ENCODE measurements at regions not wholly inside any gene's neighbourhood (a gene's known extent, or its start where the extent isn't known, plus 50 kb on each side); places are given as distances from the start of the nearest gene placed in this dataset.
"Not testable (repeated sequence)": the region's sequence is repeated elsewhere in the genome, so short reads cannot be mapped to it uniquely, and the experiment has no call there.

DNA sequence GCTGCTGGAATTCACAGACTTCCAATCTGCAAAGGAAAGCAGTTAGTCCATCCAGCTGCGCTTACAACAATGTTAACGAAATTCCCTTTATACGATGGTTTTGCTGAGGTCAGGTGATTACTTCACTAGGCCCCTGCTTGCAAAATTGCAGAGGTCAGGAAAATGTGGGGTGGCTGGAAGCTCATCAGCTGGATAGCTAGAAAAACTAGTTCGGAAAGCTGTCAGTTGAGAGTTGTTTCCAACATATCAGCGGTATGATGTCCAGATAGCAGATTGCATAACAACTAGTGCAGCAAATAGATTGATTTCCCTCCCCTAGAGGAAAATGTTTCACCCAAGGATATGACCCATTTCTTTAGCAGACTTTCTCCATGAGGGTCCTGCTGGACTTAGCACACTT lies 2021.1 kb upstream of the CELF4 start:
- ATAC-seq (no peak), DNase-seq (ENCODE audit: low spot score) (no peak)
- intact Hi-C loops (cut with DNase I): no loop called here

- ATAC-seq (no peak), DNase-seq (ENCODE audit: low spot score) (no peak)
- intact Hi-C loops (cut with DNase I): no loop called here
Measured at GRCh38 chr18:39574897-39575296, 2009.3 kb upstream of the CELF4 start.

DNA sequence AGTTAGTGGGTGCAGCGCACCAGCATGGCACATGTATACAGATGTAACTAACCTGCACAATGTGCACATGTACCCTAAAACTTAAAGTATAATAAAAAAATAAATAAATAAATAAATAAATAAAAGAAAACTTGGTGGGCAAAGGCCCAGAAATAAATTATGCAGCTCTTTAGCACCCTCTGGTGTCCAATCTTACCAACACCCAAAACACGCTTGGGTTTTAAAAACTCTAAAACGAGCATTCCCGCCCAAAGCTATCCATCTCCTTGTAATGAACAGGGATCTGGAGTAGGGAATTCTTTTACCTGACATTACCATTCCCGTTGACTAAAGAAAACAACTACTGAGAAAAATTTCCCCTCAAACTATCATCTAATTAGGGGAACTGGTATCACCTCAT lies 2005.9 kb upstream of the CELF4 start:
- ATAC-seq: no peak
- DNase-seq (ENCODE audit: low spot score): no peak
- intact Hi-C loops (cut with DNase I): no loop called here

- ATAC-seq; intact Hi-C loops (cut with DNase I); DNase-seq (ENCODE audit: low spot score): not testable (repeated sequence)
Measured at GRCh38 chr18:39565551-39566230, 2000.1 kb upstream of the CELF4 start.

GRCh38 chr18:39564716-39565115 lies 1999.1 kb upstream of the CELF4 start:
- DNase-seq (ENCODE audit: low spot score) (no peak), ATAC-seq (no peak)
- intact Hi-C loops (cut with DNase I): no loop called here

DNA sequence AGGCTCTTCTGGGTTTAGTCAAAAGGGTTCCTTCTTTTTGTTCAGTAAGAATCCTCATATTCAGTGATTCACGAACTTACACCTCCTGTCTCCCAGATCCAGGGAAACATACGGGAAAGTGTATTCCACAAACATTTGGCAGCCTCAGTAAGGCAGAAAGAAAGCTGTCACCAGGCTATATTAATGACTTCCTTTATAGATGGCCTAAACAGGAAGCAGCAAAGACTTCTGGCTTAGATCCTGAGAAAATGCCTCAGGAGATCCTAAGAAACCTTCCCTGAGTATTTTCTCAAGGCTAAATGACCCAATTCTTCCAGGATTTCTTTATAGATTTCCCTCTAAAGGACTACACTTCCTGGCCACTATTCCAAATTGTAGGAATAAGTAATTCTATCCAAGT lies 1995.5 kb upstream of the CELF4 start:
- no peak for DNase-seq (ENCODE audit: low spot score)
- intact Hi-C loops (cut with DNase I): no loop called here
- no peak for ATAC-seq

GRCh38 chr18:39558658-39559057 lies 1993.1 kb upstream of the CELF4 start:
- no peak for ATAC-seq
- DNase-seq (ENCODE audit: low spot score): no peak
- intact Hi-C loops (cut with DNase I): no loop called here

- DNase-seq (ENCODE audit: low spot score) (no peak), ATAC-seq (no peak)
- intact Hi-C loops (cut with DNase I): no loop called here
Measured at GRCh38 chr18:39555496-39555895, 1989.9 kb upstream of the CELF4 start.

GRCh38 chr18:39550701-39551100 lies 1985.1 kb upstream of the CELF4 start:
- no peak for DNase-seq (ENCODE audit: low spot score)
- intact Hi-C loops (cut with DNase I): no loop called here
- no peak for ATAC-seq

DNA sequence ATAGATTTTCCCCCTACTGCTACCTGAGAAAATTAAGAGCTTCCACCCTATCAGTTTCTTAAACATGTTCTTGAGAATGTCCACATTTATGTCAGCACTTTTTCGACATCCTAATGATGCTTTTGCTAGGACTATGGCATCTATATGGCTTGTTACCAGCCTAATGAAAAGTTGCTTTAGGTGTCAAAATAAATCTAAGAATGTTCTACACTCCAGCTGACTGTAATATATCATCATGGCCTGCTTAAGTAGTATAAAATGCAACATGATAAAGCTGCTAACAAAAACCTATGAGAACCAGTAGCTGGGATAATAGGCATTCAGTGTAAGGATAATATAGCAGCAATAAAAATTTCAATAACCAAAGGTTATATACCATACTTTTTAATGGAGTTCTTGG lies 1983.5 kb upstream of the CELF4 start:
- DNase-seq (ENCODE audit: low spot score): no peak
- intact Hi-C loops (cut with DNase I): no loop called here
- no peak for ATAC-seq

GRCh38 chr18:39531659-39532058 lies 1966.1 kb upstream of the CELF4 start:
- ATAC-seq: no peak
- intact Hi-C loops (cut with DNase I): no loop called here
- DNase-seq (ENCODE audit: low spot score): no peak

GRCh38 chr18:39529358-39529757 lies 1963.8 kb upstream of the CELF4 start:
- intact Hi-C loops (cut with DNase I): no loop called here
- no peak for DNase-seq (ENCODE audit: low spot score)
- ATAC-seq: no peak

DNA sequence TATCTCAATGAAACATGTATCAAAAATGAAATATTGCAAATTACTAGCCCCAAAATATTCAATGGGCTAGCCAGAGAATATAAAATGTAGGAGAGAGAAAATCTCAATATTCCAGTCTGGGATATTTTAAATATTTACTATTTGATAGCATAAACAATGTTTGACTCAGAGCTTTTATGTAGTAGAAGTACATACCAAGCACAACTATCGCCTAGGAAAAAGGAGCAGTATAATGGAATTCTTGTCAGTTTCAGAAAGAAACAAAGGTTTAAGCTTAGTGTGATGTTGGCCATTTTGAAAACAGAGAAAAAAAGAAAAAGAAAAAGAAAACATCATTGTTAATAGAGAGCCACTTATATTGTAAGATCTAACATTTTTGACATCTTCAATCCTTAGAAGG lies 1961.9 kb upstream of the CELF4 start:
- intact Hi-C loops (cut with DNase I): no loop called here
- no peak for DNase-seq (ENCODE audit: low spot score)
- ATAC-seq: no peak

DNA sequence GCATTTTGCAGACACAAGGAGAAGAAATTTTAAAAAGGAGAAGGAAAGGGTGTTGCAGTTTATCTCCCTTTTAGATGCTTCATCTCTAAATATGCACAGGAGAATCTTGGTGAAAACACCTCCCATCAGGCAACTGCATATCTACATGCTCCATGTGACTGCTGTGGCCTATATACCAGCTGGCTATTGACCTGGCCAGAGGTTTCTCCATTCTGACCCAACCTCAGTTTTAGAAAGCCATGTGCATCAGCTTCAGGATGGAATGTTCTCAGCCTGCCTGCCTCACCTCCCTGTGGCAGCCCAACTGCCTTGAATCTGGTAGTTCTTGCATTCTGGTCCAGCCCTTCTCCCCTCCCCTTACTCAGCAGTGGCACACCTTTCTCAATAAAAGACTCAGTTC lies 1958.8 kb upstream of the CELF4 start:
- ATAC-seq (no peak), DNase-seq (ENCODE audit: low spot score) (no peak)
- intact Hi-C loops (cut with DNase I): no loop called here

- no peak for DNase-seq (ENCODE audit: low spot score)
- intact Hi-C loops (cut with DNase I): no loop called here
- no peak for ATAC-seq
Measured at GRCh38 chr18:39523281-39523680, 1957.7 kb upstream of the CELF4 start.

- DNase-seq (ENCODE audit: low spot score) (no peak), ATAC-seq (no peak)
- intact Hi-C loops (cut with DNase I): no loop called here
Measured at GRCh38 chr18:39521164-39521563, 1955.6 kb upstream of the CELF4 start.

DNA sequence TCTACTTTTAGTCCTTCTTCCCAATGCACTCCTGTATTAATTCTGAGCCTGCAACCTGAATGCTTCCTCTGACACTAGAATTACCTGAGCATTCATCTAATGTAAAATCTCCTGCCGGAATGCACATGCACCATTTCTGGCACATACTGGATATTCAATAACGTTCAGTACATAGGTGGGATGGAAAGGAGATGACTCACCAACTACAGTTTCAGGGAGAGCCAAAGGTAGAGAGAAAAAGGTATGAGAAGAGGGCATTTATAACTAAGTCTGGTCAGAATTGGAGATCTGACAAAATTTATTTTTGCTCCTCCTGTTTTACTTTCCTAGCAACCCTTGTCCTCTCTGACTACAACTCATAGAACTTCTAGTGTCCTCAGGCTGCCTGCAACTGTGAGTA lies 1954.1 kb upstream of the CELF4 start:
- ATAC-seq (no peak), DNase-seq (ENCODE audit: low spot score) (no peak)
- intact Hi-C loops (cut with DNase I): no loop called here

DNA sequence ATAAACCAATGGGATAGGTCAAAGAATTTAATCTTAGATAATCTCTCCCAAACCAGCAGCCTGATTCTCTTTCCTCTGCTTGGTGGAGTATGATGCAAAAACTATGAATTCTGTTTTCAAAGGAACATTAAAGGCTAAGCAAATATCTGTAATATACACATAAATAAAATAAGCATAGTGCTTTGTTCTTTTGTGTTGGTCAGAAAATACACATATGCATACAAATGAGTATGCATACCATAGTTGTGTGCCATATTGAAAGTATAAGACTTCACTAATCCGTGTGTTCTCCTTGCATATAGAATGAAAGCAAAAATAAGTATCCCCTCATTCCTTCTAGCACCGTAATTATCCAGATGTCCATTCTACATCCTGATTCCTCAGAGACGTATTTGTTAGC lies 1949.7 kb upstream of the CELF4 start:
- no peak for ATAC-seq
- intact Hi-C loops (cut with DNase I): no loop called here
- no peak for DNase-seq (ENCODE audit: low spot score)

- intact Hi-C loops (cut with DNase I): no loop called here
- no peak for ATAC-seq
- DNase-seq (ENCODE audit: low spot score): no peak
Measured at GRCh38 chr18:39513186-39513585, 1947.6 kb upstream of the CELF4 start.

DNA sequence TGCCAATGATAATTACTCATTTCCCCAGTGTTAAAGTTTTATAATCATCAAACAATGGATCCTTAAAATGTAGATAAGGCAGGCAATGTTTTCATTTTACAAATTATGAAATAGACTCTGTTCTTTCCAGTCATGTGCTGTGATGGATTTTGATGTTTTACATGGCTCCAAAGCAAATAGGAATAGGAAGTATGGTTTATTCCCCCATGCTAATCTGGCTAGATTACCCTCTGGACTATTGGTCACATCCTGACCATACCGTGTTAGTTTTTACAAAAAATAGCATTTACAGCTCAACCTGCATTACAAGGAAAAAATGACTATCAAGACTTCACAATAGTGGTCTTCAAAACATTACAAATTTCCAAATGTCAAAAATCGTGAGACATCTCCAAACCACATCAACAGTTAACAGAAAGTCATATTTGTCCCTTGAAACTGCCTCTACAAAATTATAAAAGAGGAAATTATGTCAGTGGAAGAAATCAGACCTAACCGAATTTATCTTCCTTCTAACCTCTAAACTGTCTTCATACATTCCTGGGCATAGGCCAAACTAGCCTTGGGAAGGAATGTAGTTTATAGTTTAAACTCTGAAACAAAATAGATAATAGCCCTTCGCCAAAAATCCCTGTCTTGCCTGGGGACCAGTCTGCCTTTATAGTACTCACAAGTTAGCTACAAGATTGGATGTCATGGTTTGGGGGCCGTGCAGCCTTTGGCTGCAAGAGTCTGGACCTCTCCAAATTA lies 1941.2 kb upstream of the CELF4 start:
- DNase-seq (ENCODE audit: low spot score): no peak
- no peak for ATAC-seq
- intact Hi-C loops (cut with DNase I): no loop called here

- DNase-seq (ENCODE audit: low spot score): no peak
- ATAC-seq: no peak
- intact Hi-C loops (cut with DNase I): no loop called here
Measured at GRCh38 chr18:39500306-39500705, 1934.7 kb upstream of the CELF4 start.
